GM21381 (cell line): ENCODE measurements at regions not wholly inside any gene's neighbourhood (a gene's known extent, or its start where the extent isn't known, plus 50 kb on each side); places are given as distances from the start of the nearest gene placed in this dataset.
"Not testable (repeated sequence)": the region's sequence is repeated elsewhere in the genome, so short reads cannot be mapped to it uniquely, and the experiment has no call there.

Experiments used
- ATAC-seq: cut with Tn5 transposase; IDR thresholded peaks from one replicate; pipeline ENCODE4 v1.9.1; 2021; ENCODE audit warnings: mild to moderate bottlenecking, moderate library complexity; ENCODE audit not compliant: unreplicated experiment

- ATAC-seq, result no peak
Measured at GRCh38 chr7:17437586-17437985, 139.1 kb downstream of the AHR start.

- not testable (repeated sequence) for ATAC-seq
Measured at GRCh38 chr7:17440025-17440784, 141.8 kb downstream of the AHR start.

- no peak for ATAC-seq
Measured at GRCh38 chr7:17440831-17441230, 142.4 kb downstream of the AHR start.

GRCh38 chr7:17441557-17441956 lies 143.1 kb downstream of the AHR start:
- no peak for ATAC-seq

- ATAC-seq, result no peak
Measured at GRCh38 chr7:17444151-17444550, 145.7 kb downstream of the AHR start.

GRCh38 chr7:17444673-17445072 lies 146.2 kb downstream of the AHR start:
- ATAC-seq, result no peak

- ATAC-seq, result no peak
Measured at GRCh38 chr7:17446340-17446739, 147.9 kb downstream of the AHR start.

GRCh38 chr7:17447728-17448478 lies 149.5 kb downstream of the AHR start:
- ATAC-seq, result no peak

- no peak for ATAC-seq
Measured at GRCh38 chr7:17448479-17449423, 150.3 kb downstream of the AHR start.

- ATAC-seq, result no peak
Measured at GRCh38 chr7:17456541-17456940, 158.1 kb downstream of the AHR start.

GRCh38 chr7:17460001-17460400 lies 161.5 kb downstream of the AHR start:
- ATAC-seq, result no peak

GRCh38 chr7:17460665-17461064 lies 162.2 kb downstream of the AHR start:
- no peak for ATAC-seq

- no peak for ATAC-seq
Measured at GRCh38 chr7:17462131-17462631, 163.7 kb downstream of the AHR start.

GRCh38 chr7:17463511-17464085 lies 165.1 kb downstream of the AHR start:
- ATAC-seq, result no peak

GRCh38 chr7:17466216-17466615 lies 167.8 kb downstream of the AHR start:
- ATAC-seq, result no peak

- no peak for ATAC-seq
Measured at GRCh38 chr7:17467386-17467945, 169.0 kb downstream of the AHR start.

- no peak for ATAC-seq
Measured at GRCh38 chr7:17471325-17471724, 172.9 kb downstream of the AHR start.

GRCh38 chr7:17472518-17472917 lies 174.1 kb downstream of the AHR start:
- ATAC-seq, result no peak

- ATAC-seq, result no peak
Measured at GRCh38 chr7:17472939-17473338, 174.5 kb downstream of the AHR start.

- no peak for ATAC-seq
Measured at GRCh38 chr7:17474724-17475344, 176.4 kb downstream of the AHR start.
